ENCODE measurements at regions not wholly inside any gene's neighbourhood (a gene's known extent, or its start where the extent isn't known, plus 50 kb on each side); places are given as distances from the start of the nearest gene placed in this dataset.
"Not testable (repeated sequence)": the region's sequence is repeated elsewhere in the genome, so short reads cannot be mapped to it uniquely, and the experiment has no call there.

DNA sequence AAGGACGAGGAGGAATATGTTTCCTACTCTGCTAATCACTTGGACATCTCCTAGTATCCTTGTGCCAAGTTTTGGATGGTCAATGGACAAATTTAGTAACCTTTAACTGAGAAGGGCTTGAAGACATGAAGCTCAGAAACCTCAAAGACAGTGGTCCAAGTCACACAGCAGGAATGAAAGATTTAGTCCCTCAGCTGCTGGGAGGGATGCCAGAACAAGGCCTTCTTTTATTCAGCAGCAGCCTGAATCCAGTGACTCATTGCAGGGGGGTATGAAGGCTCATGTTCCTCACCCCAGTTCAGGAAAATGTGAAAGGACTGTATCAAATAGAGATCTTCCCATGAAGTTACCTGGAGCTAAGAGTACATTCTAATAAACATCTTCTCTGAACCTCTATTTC, 214.9 kb upstream of the UGT8 start:
- no peak for DNase-seq

DNA sequence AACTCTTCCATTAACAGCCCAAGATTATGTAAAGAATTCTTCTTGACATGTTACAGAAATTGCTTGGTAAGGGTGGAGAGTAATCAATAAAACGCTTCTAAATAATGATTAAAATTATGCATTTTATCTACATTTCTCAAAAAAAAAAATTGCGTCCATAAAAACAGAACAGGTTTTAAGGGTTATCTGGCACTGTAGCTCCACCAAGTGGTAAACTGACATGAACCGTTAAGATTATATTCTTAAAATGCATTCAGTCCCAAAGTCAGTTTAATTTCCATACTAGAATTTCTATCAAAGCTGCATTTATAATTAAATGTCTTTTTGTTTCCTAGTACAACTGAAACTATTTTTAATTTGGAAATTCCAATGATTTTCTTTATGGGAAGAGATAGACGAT, 214.0 kb upstream of the UGT8 start:
- DNase-seq = no peak

- no peak for DNase-seq
These were observed 213.2 kb upstream of the UGT8 start for GRCh38 chr4:114385195-114385985.

- no peak for DNase-seq
These were observed 211.9 kb upstream of the UGT8 start for GRCh38 chr4:114386637-114387233.

DNA sequence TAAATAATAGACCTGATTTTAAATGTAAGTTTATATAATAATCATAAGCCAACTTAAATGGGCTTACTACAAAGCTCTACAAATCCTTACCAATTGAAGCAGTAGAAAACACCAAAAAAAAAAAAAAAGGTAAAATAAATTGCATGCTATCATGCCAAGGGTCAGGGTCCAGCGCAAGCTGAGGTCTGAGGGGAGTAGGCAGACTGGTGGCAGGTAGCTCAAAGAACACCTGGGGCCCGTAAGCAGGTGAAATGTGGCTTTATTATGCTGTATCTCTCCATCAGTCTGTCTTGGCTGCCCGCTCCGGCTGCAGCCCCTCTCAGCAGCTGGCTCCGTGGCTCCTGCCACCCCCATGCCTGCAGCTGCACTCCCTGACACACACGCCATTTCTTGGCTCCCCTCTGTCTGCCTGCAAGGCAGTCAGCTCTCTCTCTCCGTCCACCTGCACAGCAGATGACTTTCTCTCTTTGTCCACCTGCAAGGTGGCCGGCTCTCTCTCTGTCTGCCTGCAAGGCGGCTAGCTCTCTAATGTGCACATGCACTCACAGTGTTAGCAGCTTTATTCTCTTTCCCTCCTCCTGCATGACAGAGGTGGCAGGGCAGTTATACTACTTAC, 209.4 kb upstream of the UGT8 start:
- DNase-seq = no peak

- no peak for DNase-seq
These were observed 205.1 kb upstream of the UGT8 start for GRCh38 chr4:114393295-114394038.

DNA sequence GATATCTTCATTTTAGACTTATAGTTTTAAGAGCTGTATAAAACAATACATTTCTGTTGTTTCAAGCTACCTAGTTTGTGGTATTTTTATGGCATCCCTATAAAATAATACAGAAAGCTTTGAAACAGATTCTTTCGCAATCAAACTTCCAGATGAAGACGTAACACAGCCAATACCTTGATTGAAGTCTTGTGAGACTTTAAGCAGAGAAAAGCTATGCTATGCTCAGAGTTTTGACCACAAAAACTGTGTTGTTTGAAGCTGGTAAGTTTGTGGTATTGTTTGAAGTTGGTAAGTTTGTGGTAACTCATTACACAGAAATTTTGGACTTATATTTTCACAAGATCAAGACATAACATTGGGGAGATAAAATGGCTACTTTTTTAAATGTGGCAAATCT, 201.8 kb upstream of the UGT8 start:
- DNase-seq = no peak

DNA sequence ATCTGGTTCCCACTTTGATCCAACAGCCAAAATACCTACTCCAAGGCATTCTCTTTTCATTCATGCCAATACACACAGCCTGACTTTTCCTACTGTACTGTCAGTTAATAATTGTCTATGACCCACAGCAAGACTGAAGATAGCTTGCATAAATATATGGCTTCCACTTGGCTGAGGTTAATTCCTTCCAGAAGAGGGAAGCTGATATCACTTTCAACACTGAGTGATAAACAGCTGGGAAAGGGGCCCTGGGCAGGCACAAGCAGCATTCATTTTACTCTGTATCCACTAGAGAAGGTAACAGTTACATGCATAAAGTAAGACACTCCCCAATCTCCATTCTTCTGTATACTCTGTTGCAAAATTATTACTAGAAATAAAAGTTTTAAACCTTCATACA, 200.2 kb upstream of the UGT8 start:
- DNase-seq = no peak

DNA sequence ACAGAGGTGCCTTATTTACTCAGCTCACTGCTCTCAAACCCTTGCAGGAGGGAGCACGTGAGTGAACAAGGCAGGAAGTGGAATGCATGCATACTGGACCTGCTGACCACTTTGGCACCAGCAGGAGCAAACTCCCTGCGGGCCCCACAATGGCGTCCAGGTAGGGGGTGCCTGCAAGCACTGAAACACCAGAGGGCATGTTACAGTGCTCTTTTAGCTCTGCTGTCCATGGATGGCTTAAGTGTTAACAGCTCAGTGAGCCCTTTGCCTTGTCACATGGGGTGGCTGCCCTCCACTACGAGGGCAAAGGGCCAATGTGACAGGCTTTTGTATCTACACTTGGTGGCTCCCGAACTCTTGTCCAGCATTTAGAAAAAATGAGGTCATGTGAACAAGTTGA, 199.5 kb upstream of the UGT8 start:
- no peak for DNase-seq

DNA sequence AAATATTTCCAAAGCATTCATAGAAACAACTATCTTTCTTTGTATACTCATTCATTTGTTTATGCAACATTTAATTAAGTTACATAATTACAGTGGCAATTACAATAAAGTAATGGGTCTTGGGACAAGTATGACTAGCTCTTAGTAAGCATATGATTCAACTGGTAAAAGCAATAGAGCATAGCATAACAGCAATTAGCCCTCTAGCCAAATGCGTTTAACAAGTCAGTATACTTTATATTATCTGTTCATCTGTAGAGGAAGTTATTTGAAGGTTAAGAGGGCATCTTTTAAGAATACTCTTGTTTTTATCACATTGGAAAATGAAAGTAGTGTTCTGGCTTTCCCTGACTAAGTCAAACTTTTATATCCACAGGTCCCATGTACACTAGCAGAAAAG, 198.1 kb upstream of the UGT8 start:
- DNase-seq = no peak

DNA sequence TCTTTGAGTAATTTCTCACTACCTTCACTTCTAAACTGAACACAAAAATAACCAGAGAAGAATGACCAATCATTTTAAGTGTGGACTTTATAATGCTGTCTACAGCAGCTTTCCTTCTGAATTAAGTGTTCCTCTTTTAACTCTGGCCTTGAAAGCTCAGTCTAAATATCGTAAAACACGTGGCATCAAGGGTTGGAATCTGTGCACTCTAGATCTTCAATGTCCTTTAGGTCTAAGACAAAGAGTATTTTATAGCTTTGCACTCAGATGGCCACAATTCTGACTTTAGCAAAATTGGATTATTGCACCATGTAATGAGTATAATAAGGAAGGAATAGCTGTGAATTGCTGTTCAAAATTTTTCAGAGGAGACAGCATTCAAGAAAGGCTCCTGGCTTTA, 197.1 kb upstream of the UGT8 start:
- no peak for DNase-seq

- no peak for DNase-seq
These were observed 181.4 kb upstream of the UGT8 start for GRCh38 chr4:114417214-114417613.

DNA sequence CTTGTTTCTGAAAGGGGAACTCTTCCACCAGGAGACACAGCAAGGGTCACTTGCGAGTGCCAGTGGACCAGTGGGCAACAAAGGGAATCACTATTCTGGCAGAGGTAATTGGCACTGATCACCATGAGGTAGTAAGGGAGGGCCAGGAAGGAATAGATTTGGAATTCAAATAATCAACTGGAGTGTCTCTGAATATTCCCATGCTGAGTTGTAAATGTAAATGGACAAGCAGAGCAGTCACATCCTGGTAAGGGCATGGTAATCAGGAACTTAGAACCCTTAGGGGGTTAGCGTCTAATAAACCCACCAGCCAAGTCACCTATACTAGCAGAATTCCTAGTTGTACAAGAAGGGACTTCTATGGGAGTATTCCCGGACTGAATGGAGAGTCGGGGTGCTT, 178.5 kb upstream of the UGT8 start:
- no peak for DNase-seq

GRCh38 chr4:114423582-114423981, 175.0 kb upstream of the UGT8 start:
- no peak for DNase-seq

DNA sequence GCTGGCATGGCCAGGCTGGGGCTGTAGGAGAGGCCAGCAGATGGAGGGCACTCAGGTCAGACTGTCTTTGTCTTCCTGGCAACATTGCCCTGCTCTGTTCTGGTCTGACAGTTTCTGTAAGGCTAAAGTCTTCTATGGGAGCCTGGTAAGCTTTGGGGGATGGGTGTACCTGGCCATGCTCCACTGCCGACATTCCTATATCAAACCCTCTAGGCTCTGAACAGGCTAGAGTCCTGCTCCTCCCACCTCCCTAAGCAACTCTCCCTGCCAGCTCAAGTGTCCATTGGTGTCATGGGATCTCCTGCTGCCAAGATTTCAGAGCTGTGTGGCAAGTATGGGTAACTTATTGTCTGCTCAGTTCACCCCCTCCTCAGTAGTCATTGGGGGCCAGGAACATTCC, 163.5 kb upstream of the UGT8 start:
- no peak for DNase-seq

GRCh38 chr4:114442856-114443255, 155.8 kb upstream of the UGT8 start:
- no peak for DNase-seq

DNA sequence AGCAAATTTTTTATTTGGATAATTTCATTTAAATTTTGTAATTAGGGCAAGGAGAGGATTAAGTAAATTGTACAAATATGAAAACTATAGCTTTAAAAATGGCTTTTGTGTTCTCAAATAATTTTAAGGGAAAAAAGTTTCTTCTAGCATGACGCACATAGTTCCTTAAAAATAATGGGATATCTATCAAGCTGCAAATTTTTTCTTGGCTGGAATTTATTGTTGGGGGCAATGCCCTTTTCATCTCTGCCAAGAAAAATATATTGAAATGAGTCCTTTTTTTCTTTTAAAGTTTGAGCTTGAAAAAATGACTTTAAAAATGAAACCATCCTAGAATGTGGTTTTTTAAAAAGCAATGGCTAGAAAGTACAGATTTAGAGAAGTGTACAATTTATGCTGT, 154.4 kb upstream of the UGT8 start:
- no peak for DNase-seq

DNA sequence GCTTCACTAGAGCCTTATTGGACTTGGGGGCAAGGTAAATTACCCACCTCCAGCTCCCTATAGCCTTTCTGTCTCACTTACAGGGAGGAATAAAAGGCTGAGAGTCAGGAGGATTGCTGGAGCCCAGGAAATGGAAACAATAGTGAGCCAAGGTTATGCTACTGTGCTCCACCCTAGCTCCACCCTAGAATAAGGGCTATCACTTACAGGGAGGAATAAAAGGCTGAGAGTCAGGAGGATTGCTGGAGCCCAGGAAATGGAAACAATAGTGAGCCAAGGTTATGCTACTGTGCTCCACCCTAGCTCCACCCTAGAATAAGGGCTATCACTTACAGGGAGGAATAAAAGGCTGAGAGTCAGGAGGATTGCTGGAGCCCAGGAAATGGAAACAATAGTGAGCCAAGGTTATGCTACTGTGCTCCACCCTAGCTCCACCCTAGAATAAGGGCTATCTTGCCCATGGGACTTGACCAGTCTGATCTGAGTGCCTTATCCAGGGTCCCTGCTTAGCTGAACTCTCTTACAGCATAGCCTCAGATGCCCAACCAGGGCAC, 150.6 kb upstream of the UGT8 start:
- DNase-seq = not testable (repeated sequence)

GRCh38 chr4:114458728-114459127, 139.9 kb upstream of the UGT8 start:
- DNase-seq = no peak

GRCh38 chr4:114464726-114465272, 133.8 kb upstream of the UGT8 start:
- no peak for DNase-seq

DNA sequence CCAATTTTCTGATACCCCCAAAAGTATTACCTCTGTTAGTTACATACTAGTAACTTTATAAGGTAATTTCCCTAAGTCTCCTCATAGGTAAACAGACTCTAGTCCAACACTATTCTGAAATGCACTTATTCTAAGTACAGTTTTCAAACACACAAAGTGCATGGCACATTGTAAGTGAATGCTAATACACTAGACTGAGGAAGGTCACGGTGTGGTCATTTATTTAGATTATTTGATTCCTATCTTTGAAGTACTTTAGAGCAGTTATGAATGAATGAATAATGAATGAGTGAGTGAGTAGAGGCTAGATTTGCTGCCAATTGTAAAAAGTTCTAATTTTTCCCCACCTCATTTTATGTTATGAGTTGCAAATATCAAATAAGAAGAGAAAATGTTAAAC, 132.8 kb upstream of the UGT8 start:
- no peak for DNase-seq

DNA sequence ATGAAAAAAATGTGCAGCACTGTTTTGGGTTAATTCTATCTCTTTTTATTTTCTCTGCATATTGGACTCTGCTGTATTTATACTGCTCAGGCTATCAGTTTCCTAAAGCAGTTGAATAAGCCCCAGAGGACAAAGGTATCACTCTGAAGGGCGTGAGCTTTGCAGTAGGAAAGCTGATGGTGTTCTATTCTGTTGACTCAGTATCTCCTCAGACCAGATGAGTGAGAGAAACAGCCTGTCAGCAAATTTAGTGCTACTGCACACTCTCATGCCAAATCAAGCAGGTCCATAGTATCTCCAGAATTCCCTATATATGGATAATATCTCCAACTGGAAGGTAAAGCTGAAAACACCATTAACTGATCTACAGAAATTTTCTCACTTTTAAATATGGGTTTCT, 132.3 kb upstream of the UGT8 start:
- no peak for DNase-seq
